GM03348 (cell line): ENCODE measurements at regions not wholly inside any gene's neighbourhood (a gene's known extent, or its start where the extent isn't known, plus 50 kb on each side); places are given as distances from the start of the nearest gene placed in this dataset.

ENCODE experiments used
- DNase-seq: peaks from one replicate; pipeline ENCODE4 v3.0.0; 2012; ENCODE audit warnings: low spot score

- DNase-seq = peak; percentile 28
Measured at GRCh38 chr13:98632961-98633360, 56.1 kb upstream of the STK24 start.

- no peak for DNase-seq
Measured at GRCh38 chr13:98629055-98629454, 52.1 kb upstream of the STK24 start.
